Glutamatergic neuron (in vitro differentiated cells): ENCODE measurements at regions not wholly inside any gene's neighbourhood (a gene's known extent, or its start where the extent isn't known, plus 50 kb on each side); places are given as distances from the start of the nearest gene placed in this dataset.

Experiments
- DNase-seq: peaks from one replicate; pipeline ENCODE4 v3.0.0; 2022
- H3K27ac Mint-ChIP-seq: one replicate; pipeline ENCODE4 v1.8.0; 2020; ENCODE audit warnings: mild to moderate bottlenecking, mixed read lengths, inconsistent platforms; ENCODE audit not compliant: unreplicated experiment
- H3K27me3 Mint-ChIP-seq: one replicate; pipeline ENCODE4 v1.8.0; 2020; ENCODE audit warnings: mild to moderate bottlenecking, moderate library complexity, mixed read lengths, inconsistent platforms; ENCODE audit not compliant: unreplicated experiment
- H3K36me3 Mint-ChIP-seq: one replicate; pipeline ENCODE4 v1.8.0; 2020; ENCODE audit warnings: mild to moderate bottlenecking, mixed read lengths, inconsistent platforms; ENCODE audit not compliant: unreplicated experiment
- H3K4me1 Mint-ChIP-seq: one replicate; pipeline ENCODE4 v1.8.0; 2020; ENCODE audit warnings: mild to moderate bottlenecking, low read depth, mixed read lengths, inconsistent platforms; ENCODE audit not compliant: unreplicated experiment
- H3K4me3 Mint-ChIP-seq: one replicate; pipeline ENCODE4 v1.8.0; 2020; ENCODE audit warnings: mild to moderate bottlenecking, mixed read lengths, inconsistent platforms; ENCODE audit not compliant: unreplicated experiment
- H3K9me3 Mint-ChIP-seq: one replicate; pipeline ENCODE4 v1.8.0; 2020; ENCODE audit warnings: mild to moderate bottlenecking, moderate library complexity, mixed read lengths, inconsistent platforms; ENCODE audit not compliant: unreplicated experiment
- TF ChIP-seq, protein P1 (sequence below): fragments of 200-600 bp; sonication (generic); IDR thresholded peaks from one replicate; pipeline ENCODE4 v1.5.0; 2021; ENCODE audit not compliant: partially characterized antibody, unreplicated experiment

DNA sequence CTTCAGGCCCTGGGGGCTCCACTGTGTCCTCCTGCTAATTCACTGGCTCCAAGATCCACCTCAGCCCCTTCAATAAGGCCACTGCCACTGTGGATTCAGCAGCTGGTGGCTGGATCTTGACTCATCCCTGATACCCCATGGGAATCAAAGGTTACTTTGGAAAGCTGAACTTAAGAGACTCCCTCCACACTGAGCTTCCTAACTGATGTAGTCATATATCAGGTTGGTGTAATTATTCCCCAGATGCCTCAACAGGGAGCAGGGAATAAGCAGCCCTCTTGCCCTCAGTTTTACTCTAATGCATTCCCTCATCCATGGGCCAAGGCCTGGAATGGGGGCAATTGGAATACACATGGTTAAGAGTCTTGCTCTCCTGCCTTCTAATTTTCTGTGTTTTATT is 164.6 kb downstream of the FASLG start:
- DNase-seq, result no peak
- Mint-ChIP-seq H3K36me3 (no peaks in the 10 kb centered on the region), H3K27ac (no peak overlapping the region), H3K4me3 (no peak overlapping the region), H3K9me3 (no peaks in the 10 kb centered on the region), H3K4me1 (peaks cover 8% of the 10 kb centered on the region), H3K27me3 (no peaks in the 10 kb centered on the region)
- TF ChIP-seq, protein P1, sequence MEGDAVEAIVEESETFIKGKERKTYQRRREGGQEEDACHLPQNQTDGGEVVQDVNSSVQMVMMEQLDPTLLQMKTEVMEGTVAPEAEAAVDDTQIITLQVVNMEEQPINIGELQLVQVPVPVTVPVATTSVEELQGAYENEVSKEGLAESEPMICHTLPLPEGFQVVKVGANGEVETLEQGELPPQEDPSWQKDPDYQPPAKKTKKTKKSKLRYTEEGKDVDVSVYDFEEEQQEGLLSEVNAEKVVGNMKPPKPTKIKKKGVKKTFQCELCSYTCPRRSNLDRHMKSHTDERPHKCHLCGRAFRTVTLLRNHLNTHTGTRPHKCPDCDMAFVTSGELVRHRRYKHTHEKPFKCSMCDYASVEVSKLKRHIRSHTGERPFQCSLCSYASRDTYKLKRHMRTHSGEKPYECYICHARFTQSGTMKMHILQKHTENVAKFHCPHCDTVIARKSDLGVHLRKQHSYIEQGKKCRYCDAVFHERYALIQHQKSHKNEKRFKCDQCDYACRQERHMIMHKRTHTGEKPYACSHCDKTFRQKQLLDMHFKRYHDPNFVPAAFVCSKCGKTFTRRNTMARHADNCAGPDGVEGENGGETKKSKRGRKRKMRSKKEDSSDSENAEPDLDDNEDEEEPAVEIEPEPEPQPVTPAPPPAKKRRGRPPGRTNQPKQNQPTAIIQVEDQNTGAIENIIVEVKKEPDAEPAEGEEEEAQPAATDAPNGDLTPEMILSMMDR, result no peak

DNA sequence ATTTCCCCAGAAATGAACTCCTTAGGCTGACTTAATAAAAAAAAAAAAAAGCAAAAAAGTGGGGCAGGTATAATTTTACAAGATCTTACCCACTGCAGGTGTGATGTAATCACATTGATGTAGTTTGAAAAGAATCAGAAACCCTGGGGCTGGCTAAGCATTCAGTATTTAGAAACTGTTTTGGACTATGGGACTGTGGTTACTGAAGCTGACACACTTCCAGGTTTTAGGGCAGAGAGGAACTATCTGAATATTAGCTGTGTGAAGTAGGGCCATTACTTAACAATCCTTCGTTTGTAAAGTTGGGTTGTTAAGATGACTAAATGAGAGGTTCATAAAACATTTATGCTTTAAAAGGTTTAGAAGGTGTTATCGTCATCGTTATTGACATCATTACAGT is 165.3 kb downstream of the FASLG start:
- no peak overlapping the region for H3K4me3 Mint-ChIP-seq
- no peaks in the 10 kb centered on the region for H3K27me3 Mint-ChIP-seq
- no peak for DNase-seq
- no peaks in the 10 kb centered on the region for H3K9me3 Mint-ChIP-seq
- H3K27ac Mint-ChIP-seq, result no peak overlapping the region
- H3K4me1 Mint-ChIP-seq, result peaks cover 8% of the 10 kb centered on the region
- no peaks in the 10 kb centered on the region for H3K36me3 Mint-ChIP-seq
- TF ChIP-seq, protein P1, result no peak

DNA sequence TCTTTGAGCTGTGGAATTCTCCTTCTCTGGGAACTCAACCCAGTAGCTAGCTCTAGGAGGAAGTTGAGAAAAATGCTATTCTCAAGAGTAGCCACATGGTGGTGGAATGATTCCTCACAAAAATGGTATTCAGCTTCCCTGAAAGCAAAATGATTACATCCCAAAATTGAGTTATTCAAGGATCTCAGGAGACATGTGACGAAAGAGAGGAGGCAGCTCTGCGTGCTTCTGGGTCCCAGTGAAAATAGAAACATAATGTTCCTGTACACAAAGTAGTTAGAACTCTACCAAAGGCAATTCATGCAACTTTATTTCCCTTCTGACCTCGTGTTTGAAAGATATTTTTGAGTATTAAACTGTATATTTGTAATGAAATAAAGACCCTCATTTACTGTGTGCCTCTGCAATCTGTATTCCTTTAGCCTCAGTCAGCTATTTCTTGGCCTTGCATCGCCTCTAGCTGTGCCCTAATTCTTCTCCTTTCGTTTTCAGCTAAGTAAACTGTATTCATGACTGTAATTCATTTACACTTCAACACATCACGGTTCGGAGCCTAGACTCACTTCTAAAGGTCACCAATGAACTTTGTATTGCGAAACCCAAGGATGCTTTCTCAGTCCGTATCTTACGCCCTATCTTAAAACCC is 167.3 kb downstream of the FASLG start:
- Mint-ChIP-seq H3K4me1 (peaks cover 8% of the 10 kb centered on the region), H3K36me3 (no peaks in the 10 kb centered on the region), H3K4me3 (no peak overlapping the region), H3K9me3 (no peaks in the 10 kb centered on the region), H3K27me3 (no peaks in the 10 kb centered on the region), H3K27ac (no peak overlapping the region)
- DNase-seq, result no peak
- TF ChIP-seq, protein P1, result peak; percentile 39

DNA sequence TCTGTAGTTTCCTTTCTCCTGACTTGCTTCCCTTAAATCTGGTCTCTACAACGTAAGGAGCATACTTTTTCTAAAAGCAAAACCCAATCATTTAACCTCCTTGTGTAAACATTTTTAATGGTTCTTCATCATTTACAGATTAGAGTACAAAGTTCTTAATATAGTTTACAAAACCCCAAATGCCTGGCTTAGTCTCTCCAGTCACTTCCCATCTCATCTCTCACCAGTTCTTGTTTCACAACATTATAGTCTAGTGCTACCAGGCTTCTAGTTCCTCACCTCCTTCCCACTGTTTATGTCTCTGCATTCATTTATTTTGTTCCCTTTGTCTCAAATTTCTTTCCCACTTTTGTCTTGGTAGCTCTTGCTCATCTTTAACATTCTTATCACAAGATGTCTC is 168.4 kb downstream of the FASLG start:
- H3K4me1 Mint-ChIP-seq, result peaks cover 8% of the 10 kb centered on the region
- no peaks in the 10 kb centered on the region for H3K9me3 Mint-ChIP-seq
- H3K36me3 Mint-ChIP-seq, result no peaks in the 10 kb centered on the region

DNA sequence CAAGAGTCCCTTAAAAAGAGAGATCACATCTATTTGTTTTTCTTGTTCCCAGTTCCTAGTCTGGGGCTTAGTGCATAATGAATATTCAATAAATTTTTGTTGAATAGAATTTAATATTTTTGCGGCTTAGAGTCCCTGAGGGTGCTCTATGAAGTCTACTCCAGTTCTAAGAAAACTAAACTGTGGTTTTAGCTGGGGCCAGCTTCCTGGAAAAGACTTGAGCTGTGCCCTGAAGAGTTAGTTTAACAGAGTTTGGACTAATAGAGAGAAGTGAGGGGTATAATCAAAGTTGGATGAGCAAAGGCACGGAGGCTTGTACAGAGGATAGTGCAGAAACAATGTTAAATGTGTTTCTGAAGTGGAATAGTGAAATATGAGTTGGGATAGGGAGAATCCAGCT is 168.9 kb downstream of the FASLG start:
- no peak overlapping the region for H3K27ac Mint-ChIP-seq
- no peaks in the 10 kb centered on the region for H3K36me3 Mint-ChIP-seq
- TF ChIP-seq, protein P1, result no peak
- DNase-seq, result no peak
- no peaks in the 10 kb centered on the region for H3K27me3 Mint-ChIP-seq
- peaks cover 8% of the 10 kb centered on the region for H3K4me1 Mint-ChIP-seq
- no peak overlapping the region for H3K4me3 Mint-ChIP-seq
- no peaks in the 10 kb centered on the region for H3K9me3 Mint-ChIP-seq

More for the DNA sequence above, 168.4 kb downstream of the FASLG start:
- Mint-ChIP-seq H3K27ac (no peak overlapping the region), H3K27me3 (no peaks in the 10 kb centered on the region), H3K4me3 (no peak overlapping the region)
- DNase-seq, result no peak
- TF ChIP-seq, protein P1, result no peak
